HCT116 (cell line): ENCODE measurements at regions not wholly inside any gene's neighbourhood (a gene's known extent, or its start where the extent isn't known, plus 50 kb on each side); places are given as distances from the start of the nearest gene placed in this dataset.

Experiments
- CEBPB ChIP-seq: IDR thresholded peaks from 2 replicates; pipeline ENCODE4 v1.6.1; 2012; ENCODE audit warnings: low read depth
- CTCF ChIP-seq, 3 experiments: fragments of 200-600 bp in 1 of 3; sonication (generic) in 1 of 3; IDR thresholded peaks in 2 of 3; conservative IDR thresholded peaks in 1 of 3; 2 replicates each; pipeline ENCODE4 v1.5.1; 2012 to 2017; ENCODE audit warnings: low read depth in 2 of 3, low read length in 2 of 3, antibody characterized with exemption in 1 of 3, borderline replicate concordance in 1 of 3, control low read depth in 1 of 3, mild to moderate bottlenecking in 1 of 3, mixed read lengths in 1 of 3, mixed run types in 1 of 3, moderate library complexity in 1 of 3; ENCODE audit not compliant: insufficient read depth in 1 of 3
- EZH2 ChIP-seq: fragments of 200-600 bp; sonication (generic); IDR thresholded peaks from 2 replicates; pipeline ENCODE4 v1.6.1; 2017; ENCODE audit warnings: antibody characterized with exemption, mixed run types
- FOSL1 ChIP-seq: IDR thresholded peaks from 2 replicates; pipeline ENCODE4 v1.6.1; 2012; ENCODE audit warnings: low read depth
- JUND ChIP-seq: IDR thresholded peaks from 2 replicates; pipeline ENCODE4 v1.6.1; 2012
- POLR2A ChIP-seq: IDR thresholded peaks from 2 replicates; pipeline ENCODE4 v1.7.0; 2011; ENCODE audit warnings: borderline replicate concordance; ENCODE audit not compliant: insufficient read depth, insufficient read length; ENCODE audit errors: extremely low read depth
- POLR2AphosphoS5 ChIP-seq: IDR thresholded peaks from 2 replicates; pipeline ENCODE4 v1.6.1; 2011; ENCODE audit warnings: mild to moderate bottlenecking, low read depth, low read length, moderate library complexity
- RAD21 ChIP-seq: IDR thresholded peaks from 2 replicates; pipeline ENCODE4 v1.6.1; 2012; ENCODE audit warnings: low read depth, mild to moderate bottlenecking
- REST ChIP-seq: IDR thresholded peaks from 2 replicates; pipeline ENCODE4 v1.6.1; 2012; ENCODE audit warnings: low read depth
- SIN3A ChIP-seq: IDR thresholded peaks from 2 replicates; pipeline ENCODE4 v1.6.1; 2012; ENCODE audit warnings: low read depth
- YY1 ChIP-seq: IDR thresholded peaks from 2 replicates; pipeline ENCODE4 v1.6.1; 2011; ENCODE audit warnings: low read length, low read depth, moderate library complexity, mild to moderate bottlenecking; ENCODE audit not compliant: insufficient replicate concordance; ENCODE audit errors: extremely low read depth
- ZNF274 ChIP-seq: fragments of 200-500 bp; sonication (Bioruptor generic); IDR thresholded peaks from 2 replicates; pipeline ENCODE4 v1.6.1; 2014; ENCODE audit warnings: mild to moderate bottlenecking, low read depth, low read length, inconsistent platforms
- TF ChIP-seq, protein P1 (sequence below): IDR thresholded peaks from 2 replicates; pipeline ENCODE4 v1.6.1; 2012

- no peak for TF ChIP-seq CTCF (IDR thresholded peaks at IDR 0.05 in 2 of 3, conservative IDR thresholded peaks at IDR 0.05 in 1 of 3; ENCODE audit: borderline replicate concordance in 1 of 3, insufficient read depth in 1 of 3, low read depth in 2 of 3, low read length in 2 of 3)
- no peak for TF ChIP-seq EZH2
- TF ChIP-seq RAD21, result no peak
- no peak for TF ChIP-seq FOSL1
- TF ChIP-seq POLR2AphosphoS5, result no peak
- TF ChIP-seq POLR2A, result no peak
- TF ChIP-seq JUND, result no peak
- no peak for TF ChIP-seq REST
- no peak for TF ChIP-seq SIN3A
- TF ChIP-seq, protein P1, sequence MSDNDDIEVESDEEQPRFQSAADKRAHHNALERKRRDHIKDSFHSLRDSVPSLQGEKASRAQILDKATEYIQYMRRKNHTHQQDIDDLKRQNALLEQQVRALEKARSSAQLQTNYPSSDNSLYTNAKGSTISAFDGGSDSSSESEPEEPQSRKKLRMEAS, result no peak
- no peak for TF ChIP-seq CEBPB
- TF ChIP-seq YY1, result no peak
- no peak for TF ChIP-seq ZNF274
Observed at GRCh38 chr5:145586661-145587307, 248.4 kb downstream of the PRELID2 start.
